Ishikawa (cell line): ENCODE measurements at regions not wholly inside any gene's neighbourhood (a gene's known extent, or its start where the extent isn't known, plus 50 kb on each side); places are given as distances from the start of the nearest gene placed in this dataset.

ENCODE experiments used
- CEBPB ChIP-seq: IDR thresholded peaks from 2 replicates; pipeline ENCODE4 v1.6.1; 2012
- CREB1 ChIP-seq: IDR thresholded peaks from 2 replicates; pipeline ENCODE4 v1.6.1; 2012; ENCODE audit warnings: low read depth
- EGR1 ChIP-seq: IDR thresholded peaks from 2 replicates; pipeline ENCODE4 v1.6.1; 2012
- EP300 ChIP-seq: IDR thresholded peaks from 2 replicates; pipeline ENCODE4 v1.6.1; 2012; ENCODE audit warnings: borderline replicate concordance
- FOXM1 ChIP-seq: IDR thresholded peaks from 2 replicates; pipeline ENCODE4 v1.6.1; 2012; ENCODE audit warnings: low read depth, borderline replicate concordance
- MAX ChIP-seq: IDR thresholded peaks from 2 replicates; pipeline ENCODE4 v1.6.1; 2012
- NFIC ChIP-seq: IDR thresholded peaks from 2 replicates; pipeline ENCODE4 v1.6.1; 2012
- RAD21 ChIP-seq: IDR thresholded peaks from 2 replicates; pipeline ENCODE4 v1.6.1; 2012; ENCODE audit warnings: low read depth
- REST ChIP-seq: IDR thresholded peaks from 2 replicates; pipeline ENCODE4 v1.6.1; 2012; ENCODE audit warnings: low read depth, mild to moderate bottlenecking
- TAF1 ChIP-seq: IDR thresholded peaks from 2 replicates; pipeline ENCODE4 v1.6.1; 2012; ENCODE audit warnings: low read depth, mild to moderate bottlenecking
- TCF12 ChIP-seq: IDR thresholded peaks from 2 replicates; pipeline ENCODE4 v1.6.1; 2012; ENCODE audit warnings: low read depth
- TEAD4 ChIP-seq: IDR thresholded peaks from 2 replicates; pipeline ENCODE4 v1.6.1; 2012
- USF1 ChIP-seq: IDR thresholded peaks from 2 replicates; pipeline ENCODE4 v1.6.1; 2012
- YY1 ChIP-seq: IDR thresholded peaks from 2 replicates; pipeline ENCODE4 v1.6.1; 2012; ENCODE audit warnings: low read depth
- ZBTB7A ChIP-seq: IDR thresholded peaks from 2 replicates; pipeline ENCODE4 v1.6.1; 2012; ENCODE audit warnings: low read depth

GRCh38 chr3:13947912-13948311, 68.0 kb upstream of the WNT7A start:
- TF ChIP-seq USF1 (no peak), MAX (no peak), FOXM1 (no peak), REST (no peak), TAF1 (no peak), YY1 (no peak), CEBPB (no peak)

GRCh38 chr3:13939206-13939605, 59.3 kb upstream of the WNT7A start:
- TF ChIP-seq CREB1 (no peak), TCF12 (no peak), EP300 (no peak), YY1 (no peak), ZBTB7A (no peak), NFIC (no peak), TEAD4 (no peak), TAF1 (no peak), MAX (no peak), RAD21 (no peak), EGR1 (no peak), USF1 (no peak), REST (no peak), FOXM1 (no peak)

- no peak for TF ChIP-seq TCF12
- no peak for TF ChIP-seq MAX
These were observed 57.3 kb upstream of the WNT7A start for GRCh38 chr3:13937131-13937530.

GRCh38 chr3:13935494-13936094, 55.7 kb upstream of the WNT7A start:
- no peak for TF ChIP-seq MAX
- TF ChIP-seq REST, result no peak

GRCh38 chr3:13934813-13935212, 54.9 kb upstream of the WNT7A start:
- TF ChIP-seq CEBPB, result no peak
- no peak for TF ChIP-seq USF1
- no peak for TF ChIP-seq TCF12
- TF ChIP-seq YY1, result no peak
- no peak for TF ChIP-seq MAX
- no peak for TF ChIP-seq ZBTB7A
- no peak for TF ChIP-seq RAD21
- TF ChIP-seq EGR1, result no peak
- TF ChIP-seq NFIC, result no peak
